Transverse colon (tissue), 4 donors: ENCODE measurements at regions not wholly inside any gene's neighbourhood (a gene's known extent, or its start where the extent isn't known, plus 50 kb on each side); places are given as distances from the start of the nearest gene placed in this dataset.

Source experiments
- DNase-seq: peaks from one replicate; pipeline ENCODE4 v3.0.0-alpha.2; 2019
- H3K27ac ChIP-seq, 4 donors: fragments of 200-600 bp; sonication (generic); 2 replicates each; pipeline ENCODE4 v1.5.1; 2016 to 2018; ENCODE audit warnings: inconsistent platforms in 4 of 4
- H3K27me3 ChIP-seq: fragments of 200-600 bp; sonication (generic); 2 replicates; pipeline ENCODE4 v1.5.1; 2017; ENCODE audit warnings: inconsistent platforms
- H3K36me3 ChIP-seq, 4 donors: fragments of 200-600 bp; sonication (generic); 2 replicates each; pipeline ENCODE4 v1.5.1; 2017 to 2019; ENCODE audit warnings: inconsistent platforms in 4 of 4
- H3K4me1 ChIP-seq, 4 donors: fragments of 200-600 bp; sonication (generic); 2 replicates each; pipeline ENCODE4 v1.5.1; 2017 to 2020; ENCODE audit warnings: inconsistent platforms in 4 of 4
- H3K4me3 ChIP-seq, 4 donors: fragments of 200-600 bp; sonication (generic); 1 replicate in 1 of 4; 2 replicates in 3 of 4; pipeline versions ENCODE4 v1.5.1 to v1.6.1; 2017 to 2019; ENCODE audit warnings: inconsistent platforms in 4 of 4
- H3K9me3 ChIP-seq, 2 donors: fragments of 200-600 bp; sonication (generic); 2 replicates each; pipeline ENCODE4 v1.5.1; 2017 to 2019; ENCODE audit warnings: inconsistent platforms in 2 of 2
- EP300 ChIP-seq: sonication (generic); formaldehyde crosslinking; IDR thresholded peaks from one replicate; pipeline ENCODE4 v1.6.1; 2017; ENCODE audit warnings: antibody characterized with exemption, low read depth
- POLR2A ChIP-seq: fragments of 450-650 bp; IDR thresholded peaks from one replicate; pipeline ENCODE4 v1.6.1; 2016; ENCODE audit warnings: antibody characterized with exemption, mild to moderate bottlenecking, moderate library complexity
- POLR2AphosphoS5 ChIP-seq, 3 donors: sonication (generic); formaldehyde crosslinking; IDR thresholded peaks; one replicate each; pipeline ENCODE4 v1.6.1; 2016; ENCODE audit warnings: antibody characterized with exemption in 3 of 3
- WGBS, 2 donors: methylation state at CpG; one replicate each; pipeline ENCODE4 v1.1.5; 2018; ENCODE audit warnings: low coverage in 1 of 2; 5-methylcytosine and 5-hydroxymethylcytosine counted together
- in situ Hi-C, 4 donors: fragments of 200-750 bp; cut with MboI; loops; one replicate each; pipeline versions ENCODE4 v1.15.0 to v1.15.1; 2017; ENCODE audit warnings: low sequenced_read_pairs in 3 of 4, low pct_ligation_motif_present in 1 of 4, low pct_unique_long_range_greater_than_20kb in 1 of 4
- intact Hi-C: fragments of 100-400 bp; cut with DNase I; formaldehyde crosslinking; loops from one replicate; pipeline ENCODE4 v1.15.1; 2023; ENCODE audit warnings: low total_unique reads
- TF ChIP-seq, protein P1 (sequence below), 5 experiments: fragments of 200-600 bp in 3 of 5; fragments of 450-650 bp in 2 of 5; sonication (generic) in 3 of 5; IDR thresholded peaks; 1 replicate in 2 of 5; 2 replicates in 3 of 5; pipeline ENCODE4 v1.5.1; 2016 to 2017; ENCODE audit warnings: antibody characterized with exemption in 5 of 5, inconsistent platforms in 3 of 5, mild to moderate bottlenecking in 2 of 5, moderate library complexity in 1 of 5

DNA sequence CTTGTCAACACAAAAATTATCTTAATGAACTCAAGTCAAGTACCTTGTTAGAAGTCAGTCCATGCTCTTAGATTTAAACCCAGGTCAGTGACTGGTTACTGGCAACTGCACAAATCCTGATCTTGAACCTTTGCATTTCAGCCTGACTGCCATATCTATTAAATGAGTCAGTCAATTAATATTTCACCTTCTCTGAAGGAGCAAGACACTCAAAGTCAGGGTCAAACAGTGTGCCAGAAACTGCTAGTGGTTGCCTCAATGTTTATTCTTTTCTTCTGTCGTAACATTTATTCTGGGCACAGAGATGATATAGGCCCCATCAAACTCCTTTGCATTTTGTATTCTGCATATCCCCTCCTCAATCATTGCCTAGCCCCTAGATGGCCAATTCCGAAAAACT, 193.9 kb upstream of the MOCS1 start:
- no peak for TF ChIP-seq POLR2A
- no peak for TF ChIP-seq EP300
- TF ChIP-seq, protein P1, sequence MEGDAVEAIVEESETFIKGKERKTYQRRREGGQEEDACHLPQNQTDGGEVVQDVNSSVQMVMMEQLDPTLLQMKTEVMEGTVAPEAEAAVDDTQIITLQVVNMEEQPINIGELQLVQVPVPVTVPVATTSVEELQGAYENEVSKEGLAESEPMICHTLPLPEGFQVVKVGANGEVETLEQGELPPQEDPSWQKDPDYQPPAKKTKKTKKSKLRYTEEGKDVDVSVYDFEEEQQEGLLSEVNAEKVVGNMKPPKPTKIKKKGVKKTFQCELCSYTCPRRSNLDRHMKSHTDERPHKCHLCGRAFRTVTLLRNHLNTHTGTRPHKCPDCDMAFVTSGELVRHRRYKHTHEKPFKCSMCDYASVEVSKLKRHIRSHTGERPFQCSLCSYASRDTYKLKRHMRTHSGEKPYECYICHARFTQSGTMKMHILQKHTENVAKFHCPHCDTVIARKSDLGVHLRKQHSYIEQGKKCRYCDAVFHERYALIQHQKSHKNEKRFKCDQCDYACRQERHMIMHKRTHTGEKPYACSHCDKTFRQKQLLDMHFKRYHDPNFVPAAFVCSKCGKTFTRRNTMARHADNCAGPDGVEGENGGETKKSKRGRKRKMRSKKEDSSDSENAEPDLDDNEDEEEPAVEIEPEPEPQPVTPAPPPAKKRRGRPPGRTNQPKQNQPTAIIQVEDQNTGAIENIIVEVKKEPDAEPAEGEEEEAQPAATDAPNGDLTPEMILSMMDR (IDR thresholded peaks at IDR 0.05): no peak
- TF ChIP-seq POLR2AphosphoS5 (IDR thresholded peaks at IDR 0.05): no peak
- DNase-seq: no peak
- H3K27me3 ChIP-seq: no peaks in the 10 kb centered on the region

DNA sequence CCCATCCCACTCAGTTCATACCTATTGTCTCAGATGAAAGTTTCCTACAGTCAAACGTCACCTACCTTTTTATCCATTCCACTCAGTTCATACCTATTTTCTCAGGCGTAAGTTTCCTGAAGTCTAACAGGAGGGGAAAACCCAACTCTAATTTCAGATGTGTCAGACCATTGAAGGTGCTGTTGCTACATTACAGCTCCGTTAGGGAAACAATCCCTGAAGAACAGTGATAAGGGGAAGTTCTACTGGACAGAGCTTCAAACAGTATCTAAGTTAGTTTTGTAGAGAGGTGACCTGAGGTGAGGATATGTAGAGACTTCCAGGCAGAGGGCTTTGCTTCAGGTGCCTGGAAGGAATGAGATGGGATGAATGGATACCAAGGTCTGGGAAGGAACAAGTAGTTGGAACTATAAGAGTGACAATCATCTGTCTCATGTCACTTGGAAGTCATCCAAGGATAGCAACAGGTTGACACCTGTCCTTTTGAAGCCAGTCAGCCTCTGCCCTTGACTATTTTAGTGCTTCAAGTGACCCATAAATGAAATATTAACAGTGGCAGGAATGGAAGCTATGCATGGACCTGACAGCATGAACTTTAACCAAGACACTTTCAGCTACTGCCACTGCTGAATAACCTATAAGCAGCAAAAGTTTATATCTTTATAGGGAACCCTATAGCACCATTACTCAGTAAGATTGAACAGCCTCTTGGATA, 191.6 kb upstream of the MOCS1 start:
- Histone ChIP-seq H3K36me3 (no peaks in the 10 kb centered on the region), H3K4me3 (no peak overlapping the region), H3K27me3 (no peaks in the 10 kb centered on the region), H3K4me1 (no peaks in the 10 kb centered on the region), H3K9me3 (no peaks in the 10 kb centered on the region), H3K27ac (no peak overlapping the region)
- no peak for DNase-seq
- WGBS, 2 donors: 88 to 91% methylated on average over 3 of the region's 3 CpGs
- intact Hi-C loops: no loop called here
- in situ Hi-C loops: no loop called here
- TF ChIP-seq EP300 (no peak), POLR2A (no peak), POLR2AphosphoS5 (IDR thresholded peaks at IDR 0.05) (no peak)
- TF ChIP-seq, protein P1 (IDR thresholded peaks at IDR 0.05): no peak

More for the DNA sequence above, 193.9 kb upstream of the MOCS1 start:
- 85 to 87% methylated on average over 2 of the region's 2 CpGs for WGBS, 2 donors
- no peaks in the 10 kb centered on the region for H3K9me3 ChIP-seq
- in situ Hi-C loops (no loop called here), intact Hi-C loops (no loop called here)
- H3K4me3 ChIP-seq: no peak overlapping the region
- H3K36me3 ChIP-seq: no peaks in the 10 kb centered on the region
- H3K4me1 ChIP-seq: no peaks in the 10 kb centered on the region
- no peak overlapping the region for H3K27ac ChIP-seq

DNA sequence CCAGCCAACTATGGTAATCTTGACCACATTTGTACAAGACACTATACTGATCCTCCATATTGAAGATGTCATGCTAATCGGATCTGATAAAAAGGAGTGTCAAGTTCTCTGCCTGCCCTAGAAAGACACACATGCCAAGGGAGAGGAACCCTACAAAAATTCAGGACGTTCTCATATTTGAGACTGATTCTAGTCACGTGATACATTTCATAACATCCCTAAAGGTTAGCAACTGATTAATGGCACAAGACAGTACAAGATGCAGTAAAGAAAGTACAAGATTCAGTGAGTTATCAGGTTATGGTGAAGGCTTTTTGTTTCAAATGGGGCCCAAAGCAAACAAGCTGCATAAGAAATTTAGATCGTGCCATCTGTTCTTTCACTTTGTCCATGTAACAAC, 190.7 kb upstream of the MOCS1 start:
- no peak overlapping the region for H3K27ac ChIP-seq
- H3K4me1 ChIP-seq: no peaks in the 10 kb centered on the region
- in situ Hi-C loops (no loop called here), intact Hi-C loops (no loop called here)
- no peaks in the 10 kb centered on the region for H3K9me3 ChIP-seq
- no peaks in the 10 kb centered on the region for H3K27me3 ChIP-seq
- H3K4me3 ChIP-seq: no peak overlapping the region
- TF ChIP-seq POLR2AphosphoS5 (IDR thresholded peaks at IDR 0.05) (no peak), POLR2A (no peak), EP300 (no peak)
- TF ChIP-seq, protein P1 (IDR thresholded peaks at IDR 0.05): no peak
- H3K36me3 ChIP-seq: no peaks in the 10 kb centered on the region
- DNase-seq: no peak
- 86% methylated on average over 4 of the region's 4 CpGs for WGBS, 2 donors

DNA sequence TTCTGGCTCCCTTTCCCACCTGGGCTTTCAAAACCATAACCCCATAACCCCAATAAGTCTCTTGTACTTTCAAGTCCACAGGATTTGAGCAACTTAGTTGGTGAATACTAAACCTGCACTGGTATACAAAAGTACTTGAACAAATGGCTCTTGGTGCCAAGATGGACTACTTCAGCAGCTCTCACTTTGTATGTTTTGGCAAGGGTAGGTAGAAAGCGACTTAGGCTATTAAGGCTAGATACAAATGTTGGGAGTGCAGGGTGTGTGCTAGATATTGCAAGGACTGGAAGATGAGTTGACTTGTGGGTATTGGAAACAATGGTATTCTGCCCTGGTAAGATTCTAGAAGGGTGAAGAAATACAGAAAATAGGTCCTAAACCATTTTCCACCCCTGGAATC, 182.6 kb upstream of the MOCS1 start:
- no peaks in the 10 kb centered on the region for H3K36me3 ChIP-seq
- H3K27ac ChIP-seq: no peak overlapping the region
- TF ChIP-seq POLR2AphosphoS5 (IDR thresholded peaks at IDR 0.05): no peak
- no peak for TF ChIP-seq POLR2A
- TF ChIP-seq, protein P1 (IDR thresholded peaks at IDR 0.05): no peak
- no peak for TF ChIP-seq EP300
- intact Hi-C loops: no loop called here
- H3K4me1 ChIP-seq: no peaks in the 10 kb centered on the region
- no peak for DNase-seq
- WGBS, 2 donors: 58% methylated on average over 1 of the region's 1 CpG; no CpG with 5 or more reads in 1 of the 2 donors
- in situ Hi-C loops: no loop called here
- H3K27me3 ChIP-seq: no peaks in the 10 kb centered on the region
- no peak overlapping the region for H3K4me3 ChIP-seq
- H3K9me3 ChIP-seq: no peaks in the 10 kb centered on the region
